Sigmoid colon (tissue), 6 donors: ENCODE measurements at regions not wholly inside any gene's neighbourhood (a gene's known extent, or its start where the extent isn't known, plus 50 kb on each side); places are given as distances from the start of the nearest gene placed in this dataset.

Experiments used
- DNase-seq: peaks from one replicate; pipeline ENCODE4 v3.0.0-alpha.2; 2019
- H3K27ac ChIP-seq, 4 donors: fragments of 200-600 bp; sonication (generic); one replicate each; pipeline ENCODE4 v1.5.1; 2016 to 2019; ENCODE audit warnings: mild to moderate bottlenecking in 1 of 4
- H3K27me3 ChIP-seq, 3 donors: fragments of 200-600 bp; sonication (generic); one replicate each; pipeline ENCODE4 v1.5.1; 2019; ENCODE audit warnings: mild to moderate bottlenecking in 1 of 3
- H3K36me3 ChIP-seq, 4 donors: fragments of 200-600 bp; sonication (generic); one replicate each; pipeline ENCODE4 v1.5.1; 2016 to 2019
- H3K4me1 ChIP-seq, 4 donors: fragments of 200-600 bp; sonication (generic); one replicate each; pipeline ENCODE4 v1.5.1; 2017 to 2019
- H3K4me3 ChIP-seq, 4 donors: fragments of 200-600 bp; sonication (generic); one replicate each; pipeline ENCODE4 v1.5.1; 2017 to 2019; ENCODE audit warnings: mild to moderate bottlenecking in 2 of 4, moderate library complexity in 1 of 4
- H3K9me3 ChIP-seq, 4 donors: fragments of 200-600 bp in 3 of 4; sonication (generic) in 3 of 4; one replicate each; pipeline versions ENCODE4 v1.5.1 to v1.6.1; 2013 to 2019
- CTCF ChIP-seq, 4 experiments: fragments of 450-650 bp in 3 of 4; fragments of 200-600 bp in 1 of 4; IDR thresholded peaks; one replicate each; pipeline ENCODE4 v1.5.1; 2016 to 2019; ENCODE audit warnings: antibody characterized with exemption in 4 of 4, mild to moderate bottlenecking in 3 of 4, moderate library complexity in 2 of 4
- EP300 ChIP-seq, 4 donors: sonication (generic); formaldehyde crosslinking; IDR thresholded peaks; one replicate each; pipeline ENCODE4 v1.6.1; 2017; ENCODE audit warnings: antibody characterized with exemption in 4 of 4
- POLR2A ChIP-seq, 2 donors: fragments of 450-650 bp; IDR thresholded peaks; one replicate each; pipeline ENCODE4 v1.6.1; 2016; ENCODE audit warnings: antibody characterized with exemption in 2 of 2, mild to moderate bottlenecking in 2 of 2, moderate library complexity in 2 of 2
- POLR2AphosphoS5 ChIP-seq, 4 donors: sonication (generic); formaldehyde crosslinking; IDR thresholded peaks; one replicate each; pipeline ENCODE4 v1.6.1; 2017; ENCODE audit warnings: antibody characterized with exemption in 4 of 4
- WGBS, 2 donors: extraction: QIAGEN DNeasy Blood & Tissue Kit; methylation state at CpG; one replicate each; pipeline ENCODE4 v1.1.7; 2013; 5-methylcytosine and 5-hydroxymethylcytosine counted together
- intact Hi-C: fragments of 100-400 bp; cut with DNase I; formaldehyde crosslinking; loops from one replicate; pipeline ENCODE4 v1.15.1; 2023
- donor health status: healthy with polysubstance abuse.
- donor health status: healthy.

DNA sequence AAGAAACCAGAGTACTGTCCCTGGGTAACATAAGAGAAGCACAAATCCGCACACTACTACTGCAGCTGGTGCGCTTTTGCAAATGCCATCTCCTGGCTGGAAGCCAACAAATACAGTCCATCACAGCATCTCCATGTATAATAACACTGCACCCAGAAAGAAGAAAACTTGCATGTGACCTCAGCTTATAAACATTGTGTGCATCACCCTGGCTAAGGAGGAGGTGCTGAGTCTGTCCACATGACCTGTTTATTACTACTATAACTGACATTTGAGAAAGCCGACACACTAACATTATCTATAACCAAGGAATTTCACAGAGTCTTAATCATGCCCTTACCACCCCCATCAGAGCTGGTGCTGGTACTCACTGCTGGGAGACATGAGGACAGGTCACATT lies 516.8 kb downstream of the CFAP47 start:
- Histone ChIP-seq H3K4me1 (no peaks in the 10 kb centered on the region), H3K27me3 (no peaks in the 10 kb centered on the region), H3K4me3 (no peak overlapping the region), H3K36me3 (no peaks in the 10 kb centered on the region), H3K9me3 (no peaks in the 10 kb centered on the region), H3K27ac (no peak overlapping the region)
- intact Hi-C loops: no loop called here
- DNase-seq: no peak
- WGBS, 2 donors: 86 to 89% methylated on average over 3 of the region's 3 CpGs
- TF ChIP-seq CTCF (IDR thresholded peaks at IDR 0.05) (no peak), POLR2A (IDR thresholded peaks at IDR 0.05) (no peak), EP300 (IDR thresholded peaks at IDR 0.05) (no peak), POLR2AphosphoS5 (IDR thresholded peaks at IDR 0.05) (no peak)

- H3K9me3 ChIP-seq: no peaks in the 10 kb centered on the region
- TF ChIP-seq EP300 (IDR thresholded peaks at IDR 0.05): no peak
- no peak for TF ChIP-seq POLR2A (IDR thresholded peaks at IDR 0.05)
- TF ChIP-seq POLR2AphosphoS5 (IDR thresholded peaks at IDR 0.05): no peak
- TF ChIP-seq CTCF (IDR thresholded peaks at IDR 0.05): no peak
- H3K4me3 ChIP-seq: no peak overlapping the region
- no peak overlapping the region for H3K27ac ChIP-seq
- no peaks in the 10 kb centered on the region for H3K27me3 ChIP-seq
- intact Hi-C loops: no loop called here
- H3K4me1 ChIP-seq: no peaks in the 10 kb centered on the region
- no peaks in the 10 kb centered on the region for H3K36me3 ChIP-seq
- no peak for DNase-seq
- 75 to 80% methylated on average over 3 of the region's 3 CpGs for WGBS, 2 donors
Measured at GRCh38 chrX:36443007-36443406, 523.5 kb downstream of the CFAP47 start.

DNA sequence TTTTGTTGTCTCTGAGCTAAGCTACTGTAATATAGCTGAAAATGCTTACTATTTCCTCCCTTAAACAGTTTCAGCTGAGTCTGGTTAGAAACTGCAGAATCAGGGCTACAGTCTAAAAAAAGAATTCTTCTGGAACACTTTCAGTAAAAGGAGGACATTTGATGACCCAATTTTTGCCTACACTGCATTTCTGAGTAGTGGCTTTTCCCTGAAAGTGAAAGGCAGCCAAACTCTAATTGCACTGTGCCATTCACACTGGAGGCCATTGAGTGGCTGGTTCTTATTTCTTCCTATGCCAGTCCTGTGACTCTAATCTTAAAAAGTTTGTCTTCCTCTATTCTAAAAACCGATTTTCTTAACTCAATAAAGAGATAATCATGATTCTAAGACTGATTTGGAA lies 526.0 kb downstream of the CFAP47 start:
- DNase-seq: no peak
- WGBS, 2 donors: 43 to 64% methylated on average over 1 of the region's 1 CpG
- Histone ChIP-seq H3K4me1 (no peaks in the 10 kb centered on the region), H3K27me3 (no peaks in the 10 kb centered on the region), H3K27ac (no peak overlapping the region), H3K4me3 (no peak overlapping the region), H3K9me3 (no peaks in the 10 kb centered on the region), H3K36me3 (no peaks in the 10 kb centered on the region)
- intact Hi-C loops: no loop called here
- TF ChIP-seq CTCF (IDR thresholded peaks at IDR 0.05): no peak
- TF ChIP-seq POLR2AphosphoS5 (IDR thresholded peaks at IDR 0.05): no peak
- TF ChIP-seq EP300 (IDR thresholded peaks at IDR 0.05): no peak
- TF ChIP-seq POLR2A (IDR thresholded peaks at IDR 0.05): no peak

GRCh38 chrX:36462142-36462541 lies 542.6 kb downstream of the CFAP47 start:
- intact Hi-C loops: no loop called here

More at GRCh38 chrX:36462142-36462541, 542.6 kb downstream of the CFAP47 start:
- no peak for DNase-seq
- Histone ChIP-seq H3K27ac (no peak overlapping the region), H3K9me3 (no peaks in the 10 kb centered on the region), H3K4me3 (no peak overlapping the region), H3K4me1 (no peaks in the 10 kb centered on the region), H3K27me3 (no peaks in the 10 kb centered on the region), H3K36me3 (no peaks in the 10 kb centered on the region)
- TF ChIP-seq EP300 (IDR thresholded peaks at IDR 0.05) (no peak), POLR2AphosphoS5 (IDR thresholded peaks at IDR 0.05) (no peak), CTCF (IDR thresholded peaks at IDR 0.05) (no peak), POLR2A (IDR thresholded peaks at IDR 0.05) (no peak)
